PFSK-1 (cell line): ENCODE measurements at regions not wholly inside any gene's neighbourhood (a gene's known extent, or its start where the extent isn't known, plus 50 kb on each side); places are given as distances from the start of the nearest gene placed in this dataset.

Source experiments
- FOXP2 ChIP-seq: optimal IDR thresholded peaks from 2 replicates; pipeline ENCODE3; 2011; ENCODE audit warnings: borderline replicate concordance, control low read depth, inconsistent platforms; ENCODE audit not compliant: insufficient read depth; ENCODE audit errors: extremely low read length, extremely low read depth
- POLR2AphosphoS5 ChIP-seq: IDR thresholded peaks from 2 replicates; pipeline ENCODE4 v1.6.1; 2012; ENCODE audit warnings: low read depth, mild to moderate bottlenecking, control low read depth, low read length, moderate library complexity
- REST ChIP-seq, 2 experiments: IDR thresholded peaks; 2 replicates each; pipeline versions ENCODE4 v1.6.1 to v1.8.0; 2011 to 2012; ENCODE audit warnings: low read depth in 2 of 2, low read length in 2 of 2, control low read depth in 1 of 2, inconsistent platforms in 1 of 2, mild to moderate bottlenecking in 1 of 2, moderate library complexity in 1 of 2; ENCODE audit not compliant: insufficient read depth in 1 of 2
- SIN3A ChIP-seq: IDR thresholded peaks from 2 replicates; pipeline ENCODE4 v1.6.1; 2012; ENCODE audit warnings: mild to moderate bottlenecking, low read length, moderate library complexity, borderline replicate concordance; ENCODE audit not compliant: insufficient read depth
- TAF1 ChIP-seq: IDR thresholded peaks from 2 replicates; pipeline ENCODE4 v1.6.1; 2012; ENCODE audit warnings: low read length, control low read depth, borderline replicate concordance; ENCODE audit not compliant: insufficient read depth

DNA sequence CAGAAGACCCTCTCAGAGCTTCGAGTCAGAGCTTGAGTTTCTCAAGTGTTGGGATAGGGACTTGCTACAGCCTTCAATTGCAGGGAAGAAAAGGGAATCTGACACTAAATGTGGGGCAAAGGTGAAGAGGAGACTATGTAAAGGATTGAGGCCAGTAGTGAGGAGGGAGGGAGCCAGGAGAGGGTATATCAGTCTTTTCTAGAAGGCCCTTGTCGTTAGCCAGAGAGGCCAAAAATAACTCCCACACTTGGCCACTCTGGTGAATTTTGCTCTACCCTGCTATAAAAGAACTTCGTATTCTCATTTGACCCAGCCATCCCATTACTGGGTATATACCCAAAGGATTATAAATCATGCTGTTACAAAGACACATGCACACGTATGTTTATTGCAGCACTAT, 162.0 kb downstream of the MDFIC start:
- TF ChIP-seq FOXP2 (no peak), TAF1 (no peak), POLR2AphosphoS5 (no peak)

DNA sequence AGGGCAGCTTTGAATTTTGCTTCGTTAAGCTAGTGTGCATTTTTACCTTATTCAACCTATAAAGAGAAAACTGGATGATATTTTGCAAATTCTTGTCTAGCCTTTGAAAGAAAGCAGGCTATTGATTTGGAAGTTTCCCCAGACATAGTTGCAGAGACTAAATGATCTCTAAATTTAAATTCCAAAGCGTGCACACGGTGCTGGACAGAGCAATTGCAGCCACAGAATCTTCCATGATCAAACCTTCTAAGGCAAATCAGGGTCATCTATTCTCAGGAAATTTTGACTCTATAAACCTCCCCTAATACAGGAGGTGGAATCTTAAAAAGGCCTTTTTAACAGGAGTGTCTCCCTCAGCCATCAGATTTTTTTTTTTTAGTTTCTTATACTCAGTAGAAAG, 159.9 kb downstream of the MDFIC start:
- no peak for TF ChIP-seq POLR2AphosphoS5
- TF ChIP-seq REST (IDR thresholded peaks at IDR 0.05; ENCODE audit: insufficient read depth in 1 of 2, low read depth in 2 of 2, low read length in 2 of 2) = peak; percentile 66 to 90; a peak in 3 of 4 replicates
- no peak for TF ChIP-seq SIN3A

- TF ChIP-seq TAF1 = no peak
- TF ChIP-seq POLR2AphosphoS5 = peak; percentile 84; the same call in 1 of the 2 replicates
- TF ChIP-seq REST (IDR thresholded peaks at IDR 0.05; ENCODE audit: insufficient read depth in 1 of 2, low read depth in 2 of 2, low read length in 2 of 2) = peak in 1 of 2 experiments; percentile 6; a peak in 1 of 4 replicates
- TF ChIP-seq SIN3A = peak; percentile 96; the same call in 1 of the 2 replicates
- no peak for TF ChIP-seq FOXP2
Observed at GRCh38 chr7:115078851-115079250, 157.0 kb downstream of the MDFIC start.

- TF ChIP-seq REST (IDR thresholded peaks at IDR 0.05; ENCODE audit: insufficient read depth in 1 of 2, low read depth in 2 of 2, low read length in 2 of 2) (no peak), FOXP2 (no peak), SIN3A (peak; percentile 41; the same call in 1 of the 2 replicates), TAF1 (no peak), POLR2AphosphoS5 (no peak)
Observed at GRCh38 chr7:115078386-115078785, 156.5 kb downstream of the MDFIC start.

- TF ChIP-seq REST (IDR thresholded peaks at IDR 0.05; ENCODE audit: insufficient read depth in 1 of 2, low read depth in 2 of 2, low read length in 2 of 2) = no peak
- TF ChIP-seq FOXP2 = no peak
- no peak for TF ChIP-seq SIN3A
- no peak for TF ChIP-seq TAF1
- no peak for TF ChIP-seq POLR2AphosphoS5
Observed at GRCh38 chr7:115070311-115070710, 148.4 kb downstream of the MDFIC start.
